ENCODE measurements at regions not wholly inside any gene's neighbourhood (a gene's known extent, or its start where the extent isn't known, plus 50 kb on each side); places are given as distances from the start of the nearest gene placed in this dataset.

DNA sequence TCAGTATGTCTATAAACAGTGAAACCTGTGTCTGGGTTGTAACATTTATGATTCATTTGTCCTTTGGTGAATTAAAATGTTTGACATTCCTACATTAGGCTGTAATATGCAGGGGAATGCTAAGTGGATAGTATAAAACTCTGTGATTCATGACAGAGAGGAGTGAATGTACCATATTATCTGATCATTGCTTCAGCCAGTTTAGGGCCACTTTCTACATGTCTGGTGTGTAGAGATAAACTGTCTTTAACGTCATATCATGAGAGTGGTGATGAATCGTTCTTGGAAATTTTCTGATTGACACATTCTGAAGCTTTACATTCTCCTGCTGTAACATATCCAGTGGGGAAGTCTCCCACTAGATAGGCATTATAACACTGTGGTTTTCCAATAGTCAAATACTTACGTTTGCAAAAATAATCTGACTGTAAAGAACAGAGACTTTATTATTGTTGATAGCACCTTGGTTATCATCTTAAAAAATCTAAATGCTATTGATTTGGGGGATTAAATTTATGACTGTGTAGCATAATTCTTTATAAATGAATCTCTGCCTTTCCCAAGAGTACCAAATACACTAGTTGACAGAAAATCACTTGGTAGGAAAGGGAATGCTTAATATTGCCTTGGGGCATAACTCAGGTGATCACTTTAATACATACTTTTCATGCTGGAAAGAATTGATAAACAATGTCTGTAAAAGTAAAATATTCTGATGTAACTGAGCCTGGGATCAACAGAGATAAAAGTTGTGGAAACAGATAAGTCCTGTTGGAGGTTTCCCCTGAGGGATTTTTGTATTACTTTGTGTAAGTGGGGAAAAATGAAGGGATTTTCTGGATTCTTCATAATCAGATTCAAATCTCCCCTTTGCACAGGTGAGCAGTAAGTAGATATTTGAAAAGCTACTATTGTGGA lies 427.9 kb downstream of the JRKL start (continued):
- TF ChIP-seq, protein P1, sequence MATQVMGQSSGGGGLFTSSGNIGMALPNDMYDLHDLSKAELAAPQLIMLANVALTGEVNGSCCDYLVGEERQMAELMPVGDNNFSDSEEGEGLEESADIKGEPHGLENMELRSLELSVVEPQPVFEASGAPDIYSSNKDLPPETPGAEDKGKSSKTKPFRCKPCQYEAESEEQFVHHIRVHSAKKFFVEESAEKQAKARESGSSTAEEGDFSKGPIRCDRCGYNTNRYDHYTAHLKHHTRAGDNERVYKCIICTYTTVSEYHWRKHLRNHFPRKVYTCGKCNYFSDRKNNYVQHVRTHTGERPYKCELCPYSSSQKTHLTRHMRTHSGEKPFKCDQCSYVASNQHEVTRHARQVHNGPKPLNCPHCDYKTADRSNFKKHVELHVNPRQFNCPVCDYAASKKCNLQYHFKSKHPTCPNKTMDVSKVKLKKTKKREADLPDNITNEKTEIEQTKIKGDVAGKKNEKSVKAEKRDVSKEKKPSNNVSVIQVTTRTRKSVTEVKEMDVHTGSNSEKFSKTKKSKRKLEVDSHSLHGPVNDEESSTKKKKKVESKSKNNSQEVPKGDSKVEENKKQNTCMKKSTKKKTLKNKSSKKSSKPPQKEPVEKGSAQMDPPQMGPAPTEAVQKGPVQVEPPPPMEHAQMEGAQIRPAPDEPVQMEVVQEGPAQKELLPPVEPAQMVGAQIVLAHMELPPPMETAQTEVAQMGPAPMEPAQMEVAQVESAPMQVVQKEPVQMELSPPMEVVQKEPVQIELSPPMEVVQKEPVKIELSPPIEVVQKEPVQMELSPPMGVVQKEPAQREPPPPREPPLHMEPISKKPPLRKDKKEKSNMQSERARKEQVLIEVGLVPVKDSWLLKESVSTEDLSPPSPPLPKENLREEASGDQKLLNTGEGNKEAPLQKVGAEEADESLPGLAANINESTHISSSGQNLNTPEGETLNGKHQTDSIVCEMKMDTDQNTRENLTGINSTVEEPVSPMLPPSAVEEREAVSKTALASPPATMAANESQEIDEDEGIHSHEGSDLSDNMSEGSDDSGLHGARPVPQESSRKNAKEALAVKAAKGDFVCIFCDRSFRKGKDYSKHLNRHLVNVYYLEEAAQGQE (IDR thresholded peaks at IDR 0.05; ENCODE audit: low read depth, low read length): no peak
- TF ChIP-seq FOXJ3 (CRISPR knock-in tag; IDR thresholded peaks at IDR 0.05): no peak
- peak; percentile 48; the same call in 1 of the 2 replicates for TF ChIP-seq FOSL2 (IDR thresholded peaks at IDR 0.05; ENCODE audit: borderline replicate concordance, low read depth)

- Histone ChIP-seq H3K27me3 (ENCODE audit: insufficient read depth) (no peaks in the 10 kb centered on the region), H3K4me3 (ENCODE audit: low read depth in 2 of 2, low read length in 1 of 2) (no peak overlapping the region), H3K4me1 (ENCODE audit: control insufficient read depth in 1 of 2, insufficient read depth in 2 of 2, low read depth in 1 of 2, low read length in 1 of 2) (no peaks in the 10 kb centered on the region), H3F3A (replicated peaks; ENCODE audit: insufficient read depth) (no peaks in the 10 kb centered on the region), H3K9me2 (no peaks in the 10 kb centered on the region), H4K20me1 (ENCODE audit: insufficient read depth) (no peaks in the 10 kb centered on the region), H3K4me2 (no peak overlapping the region), H3K36me3 (replicated peaks in 1 of 2; ENCODE audit: control insufficient read depth in 1 of 2, insufficient read depth in 2 of 2, low read length in 1 of 2) (no peaks in the 10 kb centered on the region), H3K27ac (ENCODE audit: low read depth in 2 of 2, low read length in 1 of 2) (no peak overlapping the region), H3K9me3 (no peaks in the 10 kb centered on the region), H2AFZ (ENCODE audit: low read depth) (peak overlapping the region; percentile 18; the same call in 1 of the 2 replicates), H3K79me2 (ENCODE audit: insufficient read depth) (no peaks in the 10 kb centered on the region), H3K9ac (no peak overlapping the region)
- ChIA-PET POLR2A (no interaction called here), CTCF (interaction anchor here (0.7 to 3.1 kb wide), 4 partner anchors 15 to 363 kb away, joined by 3 to 15 read pairs (median 8); no protein-coding TSS in a partner anchor)
- TF ChIP-seq MXI1 (IDR thresholded peaks at IDR 0.05; ENCODE audit: low read depth, low read length) (no peak), CTCF (IDR thresholded peaks at IDR 0.05) (peak; percentile 44), RAD21 (IDR thresholded peaks at IDR 0.05; ENCODE audit: low read length) (peak; percentile 64)
- peak; percentile 1 for DNase-seq
- 31% methylated on average over 4 of the region's 4 CpGs for WGBS (ENCODE audit: low lambda C conversion rate)
These were observed 437.4 kb downstream of the JRKL start for GRCh38 chr11:96827164-96827563.

DNA sequence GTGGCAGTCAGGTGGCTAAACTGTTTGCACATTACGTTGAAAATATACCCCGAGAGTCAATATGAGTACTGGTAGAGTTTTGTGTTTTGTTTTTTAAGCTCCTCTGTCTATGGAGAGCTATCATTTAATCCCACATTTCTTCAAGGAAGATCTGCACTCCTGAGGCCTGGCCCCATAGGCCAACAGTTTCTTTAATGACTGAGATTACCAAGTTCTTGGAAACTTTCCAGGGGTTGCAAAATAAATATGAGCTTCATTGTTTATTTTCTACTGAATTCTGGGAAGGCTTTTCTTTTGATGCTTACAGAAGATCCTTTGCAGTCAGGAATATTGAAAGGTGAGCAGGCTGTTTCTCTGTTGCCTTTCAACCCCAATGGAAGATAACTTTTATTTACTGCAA lies 452.0 kb downstream of the JRKL start:
- Histone ChIP-seq H2AFZ (ENCODE audit: low read depth) (no peak overlapping the region), H3K9me3 (no peaks in the 10 kb centered on the region), H3K27ac (ENCODE audit: low read depth in 2 of 2, low read length in 1 of 2) (no peak overlapping the region), H3K9ac (no peak overlapping the region), H3K9me2 (no peaks in the 10 kb centered on the region), H3K4me2 (no peak overlapping the region), H3K4me3 (ENCODE audit: low read depth in 2 of 2, low read length in 1 of 2) (no peak overlapping the region), H3K36me3 (replicated peaks in 1 of 2; ENCODE audit: control insufficient read depth in 1 of 2, insufficient read depth in 2 of 2, low read length in 1 of 2) (no peaks in the 10 kb centered on the region), H3F3A (replicated peaks; ENCODE audit: insufficient read depth) (no peaks in the 10 kb centered on the region), H4K20me1 (ENCODE audit: insufficient read depth) (no peaks in the 10 kb centered on the region), H3K4me1 (ENCODE audit: control insufficient read depth in 1 of 2, insufficient read depth in 2 of 2, low read depth in 1 of 2, low read length in 1 of 2) (no peaks in the 10 kb centered on the region), H3K27me3 (ENCODE audit: insufficient read depth) (no peaks in the 10 kb centered on the region), H3K79me2 (ENCODE audit: insufficient read depth) (no peaks in the 10 kb centered on the region)
- no peak for DNase-seq
- ChIA-PET POLR2A (no interaction called here), CTCF (no interaction called here)
- WGBS (ENCODE audit: low lambda C conversion rate): 5% methylated on average over 2 of the region's 2 CpGs
- TF ChIP-seq RCOR1 (IDR thresholded peaks at IDR 0.05; ENCODE audit: low read length) (no peak), FOXM1 (IDR thresholded peaks at IDR 0.05; ENCODE audit: low read depth) (no peak), RAD21 (IDR thresholded peaks at IDR 0.05; ENCODE audit: low read length) (no peak), CHD2 (IDR thresholded peaks at IDR 0.05; ENCODE audit: low read length, partially characterized antibody) (no peak), CTCF (IDR thresholded peaks at IDR 0.05) (no peak), NFIC (IDR thresholded peaks at IDR 0.05; ENCODE audit: borderline replicate concordance) (no peak), USF1 (IDR thresholded peaks at IDR 0.05; ENCODE audit: borderline replicate concordance, low read depth) (no peak), EP300 (IDR thresholded peaks at IDR 0.05; ENCODE audit: borderline replicate concordance in 1 of 2, low read depth in 1 of 2, low read length in 1 of 2) (no peak), JUND (IDR thresholded peaks at IDR 0.05) (no peak), NRF1 (IDR thresholded peaks at IDR 0.05; ENCODE audit: low read depth, low read length) (no peak), YY1 (IDR thresholded peaks at IDR 0.05; ENCODE audit: low read depth) (no peak), EZH2phosphoT487 (IDR thresholded peaks at IDR 0.05; ENCODE audit: borderline replicate concordance, low read depth) (no peak)

Data from SK-N-SH (cell line).